ENCODE measurements at regions not wholly inside any gene's neighbourhood (a gene's known extent, or its start where the extent isn't known, plus 50 kb on each side); places are given as distances from the start of the nearest gene placed in this dataset.

- intact Hi-C loops (cut with DNase I): no loop called here
- no peak for DNase-seq
- no peak for ATAC-seq
- Histone ChIP-seq H3K4me3 (no peak overlapping the region), H3K27ac (no peak overlapping the region), H3K36me3 (no peaks in the 10 kb centered on the region), H3K27me3 (no peaks in the 10 kb centered on the region), H3K4me1 (no peaks in the 10 kb centered on the region), H3K9me3 (peaks cover 0 to 5% (median 0%) of the 10 kb centered on the region in 12 donors)
- TF ChIP-seq POLR2A (IDR thresholded peaks at IDR 0.05) (no peak), CTCF (IDR thresholded peaks at IDR 0.05) (no peak)
These were observed 108.5 kb upstream of the PTPRD start for GRCh38 chr9:10721301-10721700.

- no peaks in the 10 kb centered on the region for H3K36me3 ChIP-seq
- no peaks in the 10 kb centered on the region for H3K9me3 ChIP-seq
- DNase-seq: no peak
- no peaks in the 10 kb centered on the region for H3K27me3 ChIP-seq
- no peak for ATAC-seq
- no peak overlapping the region for H3K27ac ChIP-seq
- TF ChIP-seq CTCF (IDR thresholded peaks at IDR 0.05) (no peak), POLR2A (IDR thresholded peaks at IDR 0.05) (no peak)
- no peaks in the 10 kb centered on the region for H3K4me1 ChIP-seq
- no peak overlapping the region for H3K4me3 ChIP-seq
- intact Hi-C loops (cut with DNase I): no loop called here
These were observed 116.4 kb upstream of the PTPRD start for GRCh38 chr9:10729213-10729612.

GRCh38 chr9:10744669-10745068, 131.9 kb upstream of the PTPRD start:
- ATAC-seq (no peak), DNase-seq (no peak)
- no peaks in the 10 kb centered on the region for H3K36me3 ChIP-seq
- no peaks in the 10 kb centered on the region for H3K27me3 ChIP-seq
- no peak for TF ChIP-seq CTCF (IDR thresholded peaks at IDR 0.05)
- TF ChIP-seq POLR2A (IDR thresholded peaks at IDR 0.05): no peak
- peaks cover 0 to 9% (median 0%) of the 10 kb centered on the region in 12 donors for H3K9me3 ChIP-seq
- no peaks in the 10 kb centered on the region for H3K4me1 ChIP-seq
- 57 to 67% (median 62%) methylated on average over 2 of the region's 2 CpGs for WGBS, 4 donors
- H3K4me3 ChIP-seq: no peak overlapping the region
- no peak overlapping the region for H3K27ac ChIP-seq
- intact Hi-C loops (cut with DNase I): no loop called here

- no peaks in the 10 kb centered on the region for H3K27me3 ChIP-seq
- no peak overlapping the region for H3K27ac ChIP-seq
- H3K9me3 ChIP-seq: peaks cover 0 to 27% (median 4%) of the 10 kb centered on the region in 12 donors
- no peaks in the 10 kb centered on the region for H3K36me3 ChIP-seq
- no peak for TF ChIP-seq CTCF (IDR thresholded peaks at IDR 0.05)
- TF ChIP-seq POLR2A (IDR thresholded peaks at IDR 0.05): no peak
- H3K4me1 ChIP-seq: no peaks in the 10 kb centered on the region
- 53 to 60% (median 59%) methylated on average over 2 of the region's 2 CpGs for WGBS, 4 donors
- intact Hi-C loops (cut with DNase I): no loop called here
- DNase-seq (no peak), ATAC-seq (no peak)
- H3K4me3 ChIP-seq: no peak overlapping the region
These were observed 140.7 kb upstream of the PTPRD start for GRCh38 chr9:10753474-10753873.

Measured in heart left ventricle (tissue), 16 donors.